KBM-7 (cell line): ENCODE measurements at regions not wholly inside any gene's neighbourhood (a gene's known extent, or its start where the extent isn't known, plus 50 kb on each side); places are given as distances from the start of the nearest gene placed in this dataset.

Experiments used
- DNase-seq: peaks from one replicate; pipeline ENCODE4 v3.0.0-alpha.2; 2015
- in situ Hi-C: fragments of 300-500 bp; cut with MboI; formaldehyde crosslinking; loops from 2 replicates; pipeline ENCODE4 v1.14.3; 2020; ENCODE audit warnings: low sequenced_read_pairs, low pct_unique_long_range_greater_than_20kb, mixed read lengths

DNA sequence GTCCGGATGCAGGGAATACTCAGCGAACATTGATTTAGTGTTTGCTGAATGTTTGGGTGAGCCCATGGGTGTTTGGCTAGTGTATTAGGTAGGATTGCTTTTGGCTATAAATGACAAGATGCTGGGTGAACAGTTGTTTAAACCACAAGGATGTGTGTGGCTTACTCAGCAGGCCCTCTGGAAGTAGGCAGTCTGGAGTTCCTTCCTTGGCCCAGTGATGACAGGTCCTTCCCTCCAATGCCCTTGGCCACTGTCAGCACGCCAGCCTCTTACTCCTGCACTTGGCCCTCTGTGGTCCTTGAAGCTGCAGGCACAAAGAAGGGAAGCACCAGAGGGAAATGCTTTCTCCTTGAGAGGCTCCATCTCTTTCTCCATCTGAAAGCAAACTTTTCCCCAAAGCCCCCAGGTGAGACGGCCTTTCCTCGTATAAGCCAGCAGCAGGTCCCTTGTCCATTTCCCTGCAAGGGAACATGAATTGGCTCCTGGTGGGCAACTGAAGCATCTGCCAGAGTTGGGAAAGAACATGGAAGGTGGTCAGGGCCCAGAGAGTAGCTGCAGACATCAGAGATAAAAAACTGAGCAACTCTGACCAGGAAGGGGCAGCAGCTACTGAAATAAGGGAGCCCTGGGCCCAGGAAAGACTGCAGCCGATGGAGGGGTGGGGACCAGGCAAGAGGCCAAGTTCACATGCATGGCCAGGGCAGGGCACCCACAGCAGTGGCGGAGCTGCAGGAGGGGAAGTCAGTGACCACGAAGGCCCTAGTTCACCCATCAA, 105.0 kb downstream of the TPRA1 start:
- in situ Hi-C loops, result no loop called here
- no peak for DNase-seq

- in situ Hi-C loops, result no loop called here
- no peak for DNase-seq
These were observed 105.7 kb downstream of the TPRA1 start for GRCh38 chr3:127484601-127485388.

- peak; percentile 4 for DNase-seq
- in situ Hi-C loops, result no loop called here
These were observed 106.5 kb downstream of the TPRA1 start for GRCh38 chr3:127483902-127484591.

DNA sequence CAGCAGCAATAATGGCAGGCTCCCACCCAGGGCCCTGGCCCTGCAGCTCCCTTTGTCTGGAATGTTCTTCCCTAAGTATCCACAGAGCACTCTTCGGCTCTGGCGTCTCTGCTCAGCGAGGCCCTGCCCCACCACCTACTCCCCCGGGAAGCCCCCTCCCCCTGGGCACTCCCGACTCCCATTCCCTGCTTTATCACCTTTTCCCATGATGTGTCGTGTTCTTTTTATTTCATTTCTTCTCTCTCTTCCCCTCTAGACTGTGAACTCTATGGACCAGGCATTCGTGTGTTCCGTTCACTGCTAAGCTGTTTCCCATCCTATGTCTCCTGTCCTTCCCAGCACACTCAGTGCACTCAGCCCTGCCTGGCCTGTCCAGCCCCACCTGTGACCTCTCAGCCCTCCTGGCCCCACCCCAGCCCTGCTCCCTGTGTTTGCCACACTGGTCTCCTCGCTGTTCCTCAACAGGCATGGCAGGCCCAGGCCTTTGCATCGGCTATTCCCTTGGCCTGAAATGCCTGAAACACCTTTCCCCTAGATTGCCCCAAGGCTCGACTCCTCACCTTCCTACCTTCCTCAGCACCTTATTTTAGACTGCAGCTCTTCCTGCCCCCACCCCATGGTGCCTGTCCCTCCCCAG, 107.4 kb downstream of the TPRA1 start:
- no peak for DNase-seq
- in situ Hi-C loops, result no loop called here

- in situ Hi-C loops, result no loop called here
- no peak for DNase-seq
These were observed 108.1 kb downstream of the TPRA1 start for GRCh38 chr3:127482216-127483004.

- in situ Hi-C loops, result no loop called here
- no peak for DNase-seq
These were observed 110.2 kb downstream of the TPRA1 start for GRCh38 chr3:127480196-127480954.

GRCh38 chr3:127479449-127479848, 111.1 kb downstream of the TPRA1 start:
- no peak for DNase-seq
- in situ Hi-C loops, result no loop called here

DNA sequence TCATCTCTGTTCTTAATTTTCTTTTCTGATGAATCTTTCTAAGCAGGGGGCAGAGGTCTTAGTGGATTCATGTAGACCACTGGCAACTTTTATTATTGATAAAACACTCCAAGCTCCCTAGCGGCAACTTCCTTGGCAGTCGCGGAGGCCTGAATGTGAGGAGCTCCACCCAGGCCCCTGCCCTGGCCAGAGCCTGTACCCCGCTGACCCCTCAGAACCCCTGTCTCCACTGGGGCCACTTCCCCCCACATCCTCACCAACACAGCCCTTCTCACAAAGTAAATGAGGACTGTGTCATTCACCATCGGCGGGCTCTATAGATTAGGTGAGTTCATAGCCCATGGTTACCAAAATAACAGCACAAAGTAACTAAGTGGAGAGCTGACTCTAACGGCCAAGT, 111.6 kb downstream of the TPRA1 start:
- no peak for DNase-seq
- in situ Hi-C loops, result no loop called here

DNA sequence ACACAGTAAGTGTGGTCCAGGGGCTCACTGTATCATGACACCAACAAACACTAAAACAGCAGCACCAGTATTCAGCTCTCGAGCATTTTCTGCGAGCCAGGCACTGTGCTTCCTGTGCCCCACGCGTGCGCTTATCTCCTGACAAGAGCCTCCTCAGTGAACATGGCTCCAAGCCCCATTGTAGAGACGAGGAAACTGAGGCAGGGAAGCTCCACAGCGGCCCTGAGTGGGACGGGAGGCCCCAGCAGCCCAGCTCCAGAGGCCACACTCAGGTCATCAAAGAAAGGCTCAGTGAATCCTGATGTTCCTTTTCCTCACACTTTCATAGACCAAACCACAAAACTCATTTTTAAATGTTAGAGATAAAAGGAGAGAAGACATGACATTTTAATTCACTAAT, 113.1 kb downstream of the TPRA1 start:
- in situ Hi-C loops, result no loop called here
- no peak for DNase-seq

DNA sequence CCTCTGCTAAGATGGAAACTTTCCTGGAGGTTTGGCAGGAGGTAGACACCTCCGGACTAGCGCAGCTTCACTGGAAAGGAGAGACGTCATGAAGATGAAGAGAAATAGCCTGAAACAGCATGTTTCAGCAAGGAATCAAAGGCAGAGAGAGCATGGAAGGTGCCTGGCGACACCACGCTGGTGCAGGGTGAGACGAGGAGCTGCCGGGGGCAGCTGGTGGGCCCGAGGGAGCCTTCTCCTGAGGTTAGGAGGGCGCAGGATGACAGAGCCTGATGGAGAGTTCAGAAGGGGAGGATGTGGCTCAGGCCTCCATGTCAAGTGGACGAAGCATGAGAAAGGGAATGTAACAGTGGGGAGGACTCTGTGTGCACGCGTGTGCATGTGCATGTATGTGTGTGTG, 113.6 kb downstream of the TPRA1 start:
- DNase-seq, result no peak
- in situ Hi-C loops, result no loop called here

- DNase-seq, result no peak
- in situ Hi-C loops, result no loop called here
These were observed 114.4 kb downstream of the TPRA1 start for GRCh38 chr3:127475975-127476705.

DNA sequence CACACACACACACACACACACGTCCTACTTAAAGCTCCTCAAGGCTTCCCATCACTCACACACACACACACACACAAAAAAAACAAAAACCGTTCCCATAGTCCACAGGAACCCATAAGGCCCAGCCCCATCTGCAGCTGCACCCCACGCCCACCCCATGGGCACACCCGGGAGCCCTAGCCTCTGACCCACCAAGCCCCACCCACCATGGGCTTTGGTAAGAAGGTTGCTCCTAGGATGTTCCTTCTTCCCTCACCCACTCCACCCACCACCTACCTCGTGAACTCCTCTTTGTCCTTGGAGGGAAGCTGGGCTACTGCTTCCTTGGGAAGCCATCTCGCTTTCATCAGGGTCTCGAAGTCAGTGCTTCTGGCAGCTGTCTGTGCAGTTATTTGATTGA, 115.1 kb downstream of the TPRA1 start:
- DNase-seq, result no peak
- in situ Hi-C loops, result no loop called here

GRCh38 chr3:127473244-127474024, 117.1 kb downstream of the TPRA1 start:
- DNase-seq, result peak; percentile 35
- in situ Hi-C loops, result no loop called here

DNA sequence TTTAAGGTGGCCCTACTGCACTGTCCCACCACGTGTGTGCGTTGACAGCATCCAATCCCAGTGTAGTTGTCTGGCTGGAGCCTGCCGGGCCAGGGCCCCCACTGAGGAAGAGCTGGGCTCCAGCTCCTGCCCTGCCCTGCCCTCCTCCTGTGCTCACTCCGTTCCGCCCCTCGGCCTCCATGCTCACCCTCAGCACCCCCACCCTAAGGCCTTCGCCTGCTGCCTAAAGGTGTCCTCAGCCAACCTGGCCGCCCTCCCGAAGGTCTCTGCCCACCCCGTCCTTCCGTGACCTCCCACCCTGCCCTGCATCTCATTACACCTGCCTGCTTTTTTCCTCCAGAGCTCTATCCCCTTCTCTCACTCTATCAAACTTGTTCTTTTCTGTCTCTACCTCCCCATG, 118.0 kb downstream of the TPRA1 start:
- in situ Hi-C loops, result no loop called here
- no peak for DNase-seq

DNA sequence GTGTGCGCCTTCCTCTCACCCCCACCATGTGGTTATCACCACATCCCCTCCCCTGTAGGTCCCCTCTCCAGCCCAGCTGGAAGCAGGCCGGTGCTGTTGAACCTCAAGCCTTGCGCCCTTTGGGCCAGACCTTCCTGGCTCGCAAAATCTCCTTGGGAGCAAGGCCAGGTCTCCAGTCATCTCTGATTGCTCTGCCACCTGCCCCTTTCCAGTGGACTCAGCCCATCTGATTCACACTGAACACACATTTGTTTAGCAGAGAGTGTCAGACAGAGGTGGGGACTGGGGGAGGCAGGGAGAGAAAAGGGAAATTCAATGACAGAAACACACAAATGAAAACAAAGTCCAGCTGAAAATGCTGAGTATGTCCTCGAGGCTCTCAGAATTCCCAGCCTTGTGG, 119.4 kb downstream of the TPRA1 start:
- in situ Hi-C loops, result no loop called here
- DNase-seq, result no peak

GRCh38 chr3:127469760-127470159, 120.8 kb downstream of the TPRA1 start:
- no peak for DNase-seq
- in situ Hi-C loops, result no loop called here

DNA sequence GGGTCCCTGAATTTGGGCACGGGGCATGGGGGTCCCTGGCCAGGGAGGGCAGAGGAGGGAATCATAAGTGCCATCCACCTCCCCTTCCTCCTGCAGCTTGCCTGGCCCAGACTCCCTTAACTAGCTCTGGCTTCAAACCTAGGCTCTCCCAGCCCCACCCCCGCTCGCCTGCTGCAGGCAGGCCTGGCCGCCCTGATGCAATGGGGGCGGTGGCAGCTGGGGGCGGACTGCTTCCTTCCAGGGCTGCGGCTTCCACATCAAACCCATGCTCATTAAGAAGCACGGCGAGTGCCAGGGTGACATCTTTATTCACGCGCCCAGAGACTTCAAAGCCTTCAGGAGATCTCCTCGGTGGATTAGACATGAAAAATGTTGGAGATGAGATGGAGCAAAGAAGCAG, 123.1 kb downstream of the TPRA1 start:
- in situ Hi-C loops, result no loop called here
- DNase-seq, result peak; percentile 26
